ENCODE measurements at regions not wholly inside any gene's neighbourhood (a gene's known extent, or its start where the extent isn't known, plus 50 kb on each side); places are given as distances from the start of the nearest gene placed in this dataset.

DNA sequence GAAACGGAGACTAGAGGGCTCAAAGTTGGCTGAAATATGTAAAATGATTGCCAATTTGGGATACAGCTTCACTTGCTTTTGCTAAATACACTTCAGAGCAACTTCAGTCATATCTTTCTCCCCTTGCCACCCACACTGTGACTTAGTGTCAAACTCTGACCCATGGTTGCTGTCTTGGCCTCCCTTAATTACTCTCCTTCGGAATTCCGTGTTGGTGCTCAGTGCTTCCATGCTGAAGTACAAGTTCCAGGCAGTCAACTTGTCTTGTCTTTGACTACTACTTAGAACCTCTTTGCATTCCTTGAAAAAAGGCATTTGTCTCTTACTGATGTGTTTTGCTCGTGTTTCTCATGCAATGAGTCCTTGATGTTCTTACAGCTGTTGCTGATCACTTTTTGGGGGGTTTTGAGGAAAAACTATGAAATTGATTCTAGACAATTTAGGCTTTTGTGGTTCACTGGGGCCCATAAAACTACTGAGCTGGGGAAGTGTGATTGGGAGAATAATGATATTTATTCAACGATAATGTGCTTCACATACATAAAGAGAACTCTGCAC is 146.0 kb downstream of the UBE2E3 start:
- H3K27ac ChIP-seq (ENCODE audit: low read depth in 1 of 2, low read length in 2 of 2) = no peak overlapping the region
- ATAC-seq (ENCODE audit: low FRiP score) = no peak

DNA sequence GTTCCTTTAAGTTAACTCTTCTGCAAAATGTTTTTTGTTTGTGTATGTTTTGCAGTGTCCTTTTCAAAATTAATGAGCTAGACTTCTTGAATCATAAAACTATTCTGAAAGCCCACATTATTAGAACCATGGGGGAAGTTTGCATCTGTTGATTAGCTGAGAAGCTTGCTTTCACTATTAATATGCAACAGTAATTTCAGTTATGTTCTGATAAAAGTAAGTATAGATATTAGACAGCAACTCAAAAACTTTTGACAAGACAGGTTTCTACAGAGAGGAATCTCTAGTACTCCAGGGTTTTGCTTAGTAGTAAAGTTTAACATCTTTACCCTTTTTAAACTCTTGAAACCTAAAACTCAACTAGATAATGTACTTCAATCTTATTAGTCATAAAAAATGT is 147.8 kb downstream of the UBE2E3 start:
- Histone ChIP-seq H3K4me1 (ENCODE audit: control insufficient read depth in 1 of 2, insufficient read depth in 2 of 2, low read length in 2 of 2) (no peaks in the 10 kb centered on the region), H3K4me3 (ENCODE audit: low read length in 2 of 2) (no peak overlapping the region), H3K27ac (ENCODE audit: low read depth in 1 of 2, low read length in 2 of 2) (no peak overlapping the region), H3K27me3 (ENCODE audit: control insufficient read depth in 1 of 2, insufficient read depth in 2 of 2, low read length in 1 of 2) (no peaks in the 10 kb centered on the region), H3K36me3 (ENCODE audit: control insufficient read depth in 1 of 2, insufficient read depth in 2 of 2, low read length in 1 of 2) (no peaks in the 10 kb centered on the region), H3K9me3 (ENCODE audit: control insufficient read depth, low read length) (peaks cover 2% of the 10 kb centered on the region)
- intact Hi-C loops (cut with DNase I) = no loop called here
- ATAC-seq (ENCODE audit: low FRiP score) (no peak), DNase-seq (no peak)

More for the DNA sequence above, 146.0 kb downstream of the UBE2E3 start:
- intact Hi-C loops (cut with DNase I) = no loop called here
- Histone ChIP-seq H3K9me3 (ENCODE audit: control insufficient read depth, low read length) (no peaks in the 10 kb centered on the region), H3K36me3 (ENCODE audit: control insufficient read depth in 1 of 2, insufficient read depth in 2 of 2, low read length in 1 of 2) (no peaks in the 10 kb centered on the region), H3K4me3 (ENCODE audit: low read length in 2 of 2) (no peak overlapping the region), H3K4me1 (ENCODE audit: control insufficient read depth in 1 of 2, insufficient read depth in 2 of 2, low read length in 2 of 2) (no peaks in the 10 kb centered on the region), H3K27me3 (ENCODE audit: control insufficient read depth in 1 of 2, insufficient read depth in 2 of 2, low read length in 1 of 2) (no peaks in the 10 kb centered on the region)
- 86 to 90% methylated on average over 5 of the region's 5 CpGs for WGBS, 2 donors
- DNase-seq = no peak

DNA sequence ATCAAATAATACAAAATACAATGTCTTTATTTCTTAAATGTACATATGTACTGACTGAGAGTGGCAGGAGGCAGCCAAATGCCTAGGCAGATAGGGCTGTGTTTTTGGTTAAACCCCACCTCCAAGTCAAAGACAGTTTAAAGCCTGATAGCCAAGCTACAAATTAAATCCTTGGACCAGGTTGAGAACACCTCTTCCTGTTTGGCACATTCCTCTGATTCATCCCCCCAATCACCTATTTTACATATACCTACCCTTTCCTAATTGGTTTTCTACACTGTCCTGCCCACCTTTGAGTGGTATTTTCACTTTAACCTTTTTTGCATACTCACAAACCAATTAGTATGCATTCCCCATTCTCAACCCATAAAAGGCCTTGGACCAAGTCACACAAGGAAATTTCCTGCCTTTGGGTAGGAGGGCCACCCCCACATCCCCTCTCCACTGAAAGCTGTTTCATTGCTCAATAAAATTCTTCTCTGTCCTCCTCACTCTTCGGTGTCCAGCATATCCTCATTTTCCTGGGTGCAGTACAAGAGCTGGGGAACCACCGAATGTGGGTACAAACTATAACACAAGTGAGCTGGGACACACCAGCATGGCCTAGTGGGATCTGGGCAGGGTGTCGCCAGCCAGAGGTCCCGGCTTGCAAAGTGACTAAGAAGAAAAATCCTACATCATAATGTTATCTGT is 149.1 kb downstream of the UBE2E3 start:
- Histone ChIP-seq H3K36me3 (ENCODE audit: control insufficient read depth in 1 of 2, insufficient read depth in 2 of 2, low read length in 1 of 2) (no peaks in the 10 kb centered on the region), H3K4me3 (ENCODE audit: low read length in 2 of 2) (no peak overlapping the region), H3K4me1 (ENCODE audit: control insufficient read depth in 1 of 2, insufficient read depth in 2 of 2, low read length in 2 of 2) (no peaks in the 10 kb centered on the region), H3K27me3 (ENCODE audit: control insufficient read depth in 1 of 2, insufficient read depth in 2 of 2, low read length in 1 of 2) (no peaks in the 10 kb centered on the region), H3K27ac (ENCODE audit: low read depth in 1 of 2, low read length in 2 of 2) (no peak overlapping the region), H3K9me3 (ENCODE audit: control insufficient read depth, low read length) (peaks cover 4% of the 10 kb centered on the region)
- no peak for ATAC-seq (ENCODE audit: low FRiP score)
- intact Hi-C loops (cut with DNase I) = no loop called here
- DNase-seq = peak in 1 of 2 donors; percentile 34
- WGBS, 2 donors = 75 to 76% methylated on average over 4 of the region's 4 CpGs

DNA sequence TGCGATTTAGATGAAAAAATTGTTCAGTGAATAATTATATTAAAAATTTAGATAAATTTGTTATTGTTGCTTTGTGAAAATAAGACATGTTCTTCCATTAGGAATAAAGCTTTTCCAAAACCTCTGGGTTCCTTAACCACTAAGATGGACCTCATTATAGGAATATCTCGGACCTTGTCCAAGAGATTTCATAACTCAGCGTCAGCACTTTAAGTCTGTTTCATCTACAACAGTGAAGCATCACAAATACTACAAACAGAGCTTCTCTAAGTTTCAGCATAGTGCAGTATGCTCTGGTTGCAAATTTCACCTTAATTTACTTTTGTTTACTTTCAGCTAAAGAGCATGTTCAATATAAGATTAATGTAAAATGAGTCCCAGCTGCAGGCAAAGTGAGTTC is 150.3 kb downstream of the UBE2E3 start:
- Histone ChIP-seq H3K9me3 (ENCODE audit: control insufficient read depth, low read length) (peaks cover 4% of the 10 kb centered on the region), H3K4me1 (ENCODE audit: control insufficient read depth in 1 of 2, insufficient read depth in 2 of 2, low read length in 2 of 2) (no peaks in the 10 kb centered on the region), H3K27me3 (ENCODE audit: control insufficient read depth in 1 of 2, insufficient read depth in 2 of 2, low read length in 1 of 2) (no peaks in the 10 kb centered on the region), H3K27ac (ENCODE audit: low read depth in 1 of 2, low read length in 2 of 2) (no peak overlapping the region), H3K36me3 (ENCODE audit: control insufficient read depth in 1 of 2, insufficient read depth in 2 of 2, low read length in 1 of 2) (no peaks in the 10 kb centered on the region), H3K4me3 (ENCODE audit: low read length in 2 of 2) (no peak overlapping the region)
- WGBS, 2 donors = 82 to 88% methylated on average over 3 of the region's 3 CpGs
- intact Hi-C loops (cut with DNase I) = no loop called here
- no peak for ATAC-seq (ENCODE audit: low FRiP score)
- DNase-seq = no peak

DNA sequence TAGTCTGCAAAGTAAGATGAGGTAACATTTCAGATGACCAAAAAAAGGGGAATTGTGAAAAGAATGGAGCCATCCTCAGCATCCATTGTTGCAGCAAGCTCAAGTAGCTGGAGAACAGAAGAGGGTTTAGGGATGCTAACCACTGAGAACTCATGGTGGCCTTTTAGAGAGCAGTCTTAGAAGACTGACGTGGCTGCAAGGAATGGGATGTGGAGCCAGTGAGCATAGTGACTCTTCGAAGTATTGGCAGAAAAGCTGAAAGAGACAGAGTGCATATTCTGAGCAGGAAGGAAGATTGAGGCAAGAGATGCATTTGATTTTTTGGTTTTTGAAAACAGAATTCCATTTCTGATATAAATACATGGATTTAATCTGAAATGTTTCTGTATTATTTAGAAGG is 151.2 kb downstream of the UBE2E3 start:
- no peak for ATAC-seq (ENCODE audit: low FRiP score)
- intact Hi-C loops (cut with DNase I) = no loop called here

DNA sequence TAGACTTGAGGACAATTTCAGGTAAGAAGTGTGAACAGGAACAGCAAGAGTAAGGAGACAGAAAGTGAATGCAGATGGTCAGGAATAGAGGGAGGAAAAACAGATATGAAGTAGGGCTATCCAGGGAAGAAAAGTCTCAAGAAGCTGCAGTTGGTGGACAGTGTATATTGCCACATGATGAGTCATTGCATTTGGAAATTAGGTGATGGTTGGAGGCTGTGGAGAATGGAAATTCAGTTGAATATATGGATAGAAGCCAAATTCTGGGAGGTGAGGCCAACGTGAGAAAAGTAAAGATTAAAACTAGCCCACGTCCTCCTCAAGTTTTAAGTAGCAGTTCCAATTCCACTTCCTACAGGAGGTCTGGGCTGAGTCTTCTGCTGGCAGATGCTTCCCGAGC is 158.4 kb downstream of the UBE2E3 start:
- H3K4me1 ChIP-seq (ENCODE audit: control insufficient read depth in 1 of 2, insufficient read depth in 2 of 2, low read length in 2 of 2) = no peaks in the 10 kb centered on the region
- no peaks in the 10 kb centered on the region for H3K27me3 ChIP-seq (ENCODE audit: control insufficient read depth in 1 of 2, insufficient read depth in 2 of 2, low read length in 1 of 2)
- intact Hi-C loops (cut with DNase I) = no loop called here
- H3K9me3 ChIP-seq (ENCODE audit: control insufficient read depth, low read length) = peaks cover 2% of the 10 kb centered on the region
- DNase-seq = no peak
- no peaks in the 10 kb centered on the region for H3K36me3 ChIP-seq (ENCODE audit: control insufficient read depth in 1 of 2, insufficient read depth in 2 of 2, low read length in 1 of 2)
- 50 to 56% methylated on average over 3 of the region's 3 CpGs for WGBS, 2 donors
- no peak overlapping the region for H3K27ac ChIP-seq (ENCODE audit: low read depth in 1 of 2, low read length in 2 of 2)
- ATAC-seq (ENCODE audit: low FRiP score) = no peak
- no peak overlapping the region for H3K4me3 ChIP-seq (ENCODE audit: low read length in 2 of 2)

More for the DNA sequence above, 151.2 kb downstream of the UBE2E3 start:
- H3K27ac ChIP-seq (ENCODE audit: low read depth in 1 of 2, low read length in 2 of 2) = no peak overlapping the region
- no peak overlapping the region for H3K4me3 ChIP-seq (ENCODE audit: low read length in 2 of 2)
- no peak for DNase-seq
- H3K36me3 ChIP-seq (ENCODE audit: control insufficient read depth in 1 of 2, insufficient read depth in 2 of 2, low read length in 1 of 2) = no peaks in the 10 kb centered on the region
- no peaks in the 10 kb centered on the region for H3K27me3 ChIP-seq (ENCODE audit: control insufficient read depth in 1 of 2, insufficient read depth in 2 of 2, low read length in 1 of 2)
- H3K9me3 ChIP-seq (ENCODE audit: control insufficient read depth, low read length) = peaks cover 4% of the 10 kb centered on the region
- 54 to 70% methylated on average over 2 of the region's 2 CpGs for WGBS, 2 donors
- no peaks in the 10 kb centered on the region for H3K4me1 ChIP-seq (ENCODE audit: control insufficient read depth in 1 of 2, insufficient read depth in 2 of 2, low read length in 2 of 2)

DNA sequence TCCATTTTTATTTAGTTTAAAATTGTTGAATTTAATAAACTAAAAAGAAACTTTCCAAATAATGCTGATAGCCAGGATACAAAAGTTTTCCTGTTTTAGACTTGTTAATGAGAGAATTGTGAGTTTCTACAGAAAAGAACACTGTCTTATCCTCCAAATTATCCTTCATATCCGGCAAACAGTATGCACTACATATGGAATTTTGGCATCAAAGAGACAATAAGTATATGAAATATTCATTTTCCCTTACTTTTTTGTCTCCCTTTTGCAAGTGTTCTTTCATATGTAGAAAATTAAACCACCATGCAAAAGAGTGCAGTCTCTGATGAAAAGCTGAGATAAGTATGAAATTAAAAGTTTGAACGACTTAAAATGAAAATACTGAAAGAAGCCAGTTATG is 159.4 kb downstream of the UBE2E3 start:
- no peak for DNase-seq
- Histone ChIP-seq H3K4me1 (ENCODE audit: control insufficient read depth in 1 of 2, insufficient read depth in 2 of 2, low read length in 2 of 2) (no peaks in the 10 kb centered on the region), H3K27me3 (ENCODE audit: control insufficient read depth in 1 of 2, insufficient read depth in 2 of 2, low read length in 1 of 2) (no peaks in the 10 kb centered on the region), H3K27ac (ENCODE audit: low read depth in 1 of 2, low read length in 2 of 2) (no peak overlapping the region), H3K9me3 (ENCODE audit: control insufficient read depth, low read length) (no peaks in the 10 kb centered on the region), H3K36me3 (ENCODE audit: control insufficient read depth in 1 of 2, insufficient read depth in 2 of 2, low read length in 1 of 2) (no peaks in the 10 kb centered on the region), H3K4me3 (ENCODE audit: low read length in 2 of 2) (no peak overlapping the region)
- intact Hi-C loops (cut with DNase I) = no loop called here
- WGBS, 2 donors = 56 to 57% methylated on average over 2 of the region's 2 CpGs
- ATAC-seq (ENCODE audit: low FRiP score) = no peak

DNA sequence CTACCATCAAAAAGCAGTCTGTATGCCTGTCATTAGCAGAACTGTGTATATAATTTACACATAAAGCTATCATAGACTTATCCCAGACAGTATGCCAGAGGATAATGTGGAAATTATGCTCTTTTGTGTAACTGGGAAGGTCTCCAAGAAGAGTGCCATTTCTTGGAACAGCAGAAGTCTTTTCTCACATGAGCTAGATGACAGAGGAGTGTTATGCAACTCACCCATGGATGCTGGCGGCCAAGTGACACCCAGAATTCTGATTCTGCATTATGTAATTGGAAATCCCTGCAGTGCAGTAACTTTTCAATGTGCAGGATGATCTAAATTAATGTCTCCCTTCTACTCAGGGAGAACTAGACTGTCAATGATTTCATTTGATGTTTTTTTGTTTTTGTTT is 160.0 kb downstream of the UBE2E3 start:
- no peak for DNase-seq

DNA sequence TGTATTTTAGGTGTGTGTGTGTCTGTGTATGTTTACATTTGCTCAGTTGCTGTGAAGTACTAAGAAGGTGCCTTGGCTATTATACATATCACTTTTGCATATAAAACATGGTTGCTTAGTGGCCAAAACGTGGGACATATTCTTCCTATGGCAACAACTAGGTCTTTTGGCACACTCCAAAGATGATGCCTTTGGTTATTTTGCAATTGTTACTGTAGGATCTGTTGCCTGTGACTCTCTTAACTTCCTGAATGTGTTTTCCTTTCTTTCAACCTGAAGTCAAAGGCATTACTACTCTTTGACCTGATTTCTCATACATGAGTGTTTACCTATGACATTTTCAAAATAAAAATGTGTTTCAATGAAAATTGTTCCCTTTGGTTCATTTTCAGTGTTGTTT is 160.5 kb downstream of the UBE2E3 start:
- 37 to 57% methylated on average over 1 of the region's 1 CpG for WGBS, 2 donors
- intact Hi-C loops (cut with DNase I) = no loop called here
- Histone ChIP-seq H3K4me3 (ENCODE audit: low read length in 2 of 2) (no peak overlapping the region), H3K27me3 (ENCODE audit: control insufficient read depth in 1 of 2, insufficient read depth in 2 of 2, low read length in 1 of 2) (no peaks in the 10 kb centered on the region), H3K4me1 (ENCODE audit: control insufficient read depth in 1 of 2, insufficient read depth in 2 of 2, low read length in 2 of 2) (no peaks in the 10 kb centered on the region), H3K36me3 (ENCODE audit: control insufficient read depth in 1 of 2, insufficient read depth in 2 of 2, low read length in 1 of 2) (no peaks in the 10 kb centered on the region), H3K9me3 (ENCODE audit: control insufficient read depth, low read length) (no peaks in the 10 kb centered on the region), H3K27ac (ENCODE audit: low read depth in 1 of 2, low read length in 2 of 2) (no peak overlapping the region)
- DNase-seq (no peak), ATAC-seq (ENCODE audit: low FRiP score) (no peak)

More for the DNA sequence above, 160.0 kb downstream of the UBE2E3 start:
- Histone ChIP-seq H3K4me3 (ENCODE audit: low read length in 2 of 2) (no peak overlapping the region), H3K9me3 (ENCODE audit: control insufficient read depth, low read length) (no peaks in the 10 kb centered on the region), H3K4me1 (ENCODE audit: control insufficient read depth in 1 of 2, insufficient read depth in 2 of 2, low read length in 2 of 2) (no peaks in the 10 kb centered on the region), H3K27me3 (ENCODE audit: control insufficient read depth in 1 of 2, insufficient read depth in 2 of 2, low read length in 1 of 2) (no peaks in the 10 kb centered on the region), H3K36me3 (ENCODE audit: control insufficient read depth in 1 of 2, insufficient read depth in 2 of 2, low read length in 1 of 2) (no peaks in the 10 kb centered on the region), H3K27ac (ENCODE audit: low read depth in 1 of 2, low read length in 2 of 2) (no peak overlapping the region)
- no peak for ATAC-seq (ENCODE audit: low FRiP score)
- 56 to 69% methylated on average over 1 of the region's 1 CpG for WGBS, 2 donors
- intact Hi-C loops (cut with DNase I) = no loop called here
